ENCODE measurements at regions not wholly inside any gene's neighbourhood (a gene's known extent, or its start where the extent isn't known, plus 50 kb on each side); places are given as distances from the start of the nearest gene placed in this dataset.

GRCh38 chr4:30437316-30437715 is 282.9 kb upstream of the PCDH7 start:
- TF ChIP-seq EP300 (IDR thresholded peaks at IDR 0.05) = no peak
- no peak for TF ChIP-seq POLR2AphosphoS5 (IDR thresholded peaks at IDR 0.05)
- TF ChIP-seq CTCF (IDR thresholded peaks at IDR 0.05) = no peak
- no peak for TF ChIP-seq POLR2A (IDR thresholded peaks at IDR 0.05)
- Histone ChIP-seq H3K4me1 (no peaks in the 10 kb centered on the region), H3K27me3 (no peaks in the 10 kb centered on the region), H3K4me3 (no peak overlapping the region), H3K9me3 (no peaks in the 10 kb centered on the region), H3K27ac (no peak overlapping the region), H3K36me3 (no peaks in the 10 kb centered on the region)
- 70 to 75% methylated on average over 3 of the region's 3 CpGs for WGBS, 2 donors (ENCODE audit: low coverage in 1 of 2)
- ATAC-seq = no peak

GRCh38 chr4:30443289-30443688 is 276.9 kb upstream of the PCDH7 start:
- TF ChIP-seq EP300 (IDR thresholded peaks at IDR 0.05) (no peak), POLR2AphosphoS5 (IDR thresholded peaks at IDR 0.05) (no peak), POLR2A (IDR thresholded peaks at IDR 0.05) (no peak), CTCF (IDR thresholded peaks at IDR 0.05) (no peak)
- Histone ChIP-seq H3K36me3 (no peaks in the 10 kb centered on the region), H3K4me1 (no peaks in the 10 kb centered on the region), H3K9me3 (no peaks in the 10 kb centered on the region), H3K27ac (no peak overlapping the region), H3K4me3 (no peak overlapping the region), H3K27me3 (no peaks in the 10 kb centered on the region)
- 47 to 100% methylated on average over 1 to 2 of the region's 2 CpGs for WGBS, 2 donors (ENCODE audit: low coverage in 1 of 2)
- no peak for ATAC-seq

GRCh38 chr4:30450474-30450873 is 269.7 kb upstream of the PCDH7 start:
- TF ChIP-seq POLR2A (IDR thresholded peaks at IDR 0.05) = no peak
- TF ChIP-seq POLR2AphosphoS5 (IDR thresholded peaks at IDR 0.05) = no peak
- no peak for TF ChIP-seq CTCF (IDR thresholded peaks at IDR 0.05)
- no peak for TF ChIP-seq EP300 (IDR thresholded peaks at IDR 0.05)
- H3K4me3 ChIP-seq = no peak overlapping the region
- H3K4me1 ChIP-seq = no peaks in the 10 kb centered on the region
- no peaks in the 10 kb centered on the region for H3K27me3 ChIP-seq
- H3K27ac ChIP-seq = no peak overlapping the region
- no peaks in the 10 kb centered on the region for H3K9me3 ChIP-seq
- no peak for ATAC-seq
- no peaks in the 10 kb centered on the region for H3K36me3 ChIP-seq

GRCh38 chr4:30454504-30454903 is 265.7 kb upstream of the PCDH7 start:
- no peak for ATAC-seq

GRCh38 chr4:30456716-30457115 is 263.5 kb upstream of the PCDH7 start:
- 86 to 97% methylated on average over 4 of the region's 4 CpGs for WGBS, 2 donors (ENCODE audit: low coverage in 1 of 2)
- no peak for ATAC-seq
- Histone ChIP-seq H3K27me3 (no peaks in the 10 kb centered on the region), H3K9me3 (no peaks in the 10 kb centered on the region), H3K4me3 (no peak overlapping the region), H3K27ac (no peak overlapping the region), H3K36me3 (no peaks in the 10 kb centered on the region), H3K4me1 (no peaks in the 10 kb centered on the region)
- no peak for TF ChIP-seq POLR2A (IDR thresholded peaks at IDR 0.05)
- no peak for TF ChIP-seq CTCF (IDR thresholded peaks at IDR 0.05)

More at GRCh38 chr4:30454504-30454903, 265.7 kb upstream of the PCDH7 start:
- Histone ChIP-seq H3K4me1 (no peaks in the 10 kb centered on the region), H3K9me3 (no peaks in the 10 kb centered on the region), H3K36me3 (no peaks in the 10 kb centered on the region), H3K27ac (no peak overlapping the region), H3K4me3 (no peak overlapping the region), H3K27me3 (no peaks in the 10 kb centered on the region)
- TF ChIP-seq POLR2A (IDR thresholded peaks at IDR 0.05) (no peak), POLR2AphosphoS5 (IDR thresholded peaks at IDR 0.05) (no peak), CTCF (IDR thresholded peaks at IDR 0.05) (no peak), EP300 (IDR thresholded peaks at IDR 0.05) (no peak)
- WGBS, 2 donors (ENCODE audit: low coverage in 1 of 2) = 67 to 100% methylated on average over 1 of the region's 1 CpG
